Mucosa of stomach (tissue), 1 donor: ENCODE measurements at regions not wholly inside any gene's neighbourhood (a gene's known extent, or its start where the extent isn't known, plus 50 kb on each side); places are given as distances from the start of the nearest gene placed in this dataset.

Experiments used
- H3K27me3 ChIP-seq: one replicate; pipeline ENCODE4 v1.7.0; 2013; ENCODE audit warnings: mild to moderate bottlenecking, low read length; ENCODE audit not compliant: control insufficient read depth, insufficient read depth
- H3K36me3 ChIP-seq: one replicate; pipeline ENCODE4 v1.7.0; 2013; ENCODE audit warnings: low read length; ENCODE audit not compliant: control insufficient read depth, insufficient read depth
- H3K4me1 ChIP-seq: one replicate; pipeline ENCODE4 v1.7.0; 2013; ENCODE audit warnings: mild to moderate bottlenecking, low read length; ENCODE audit not compliant: control insufficient read depth, insufficient read depth
- H3K4me3 ChIP-seq: one replicate; pipeline ENCODE4 v1.7.0; 2013; ENCODE audit warnings: low read length
- H3K9ac ChIP-seq: one replicate; pipeline ENCODE4 v1.7.0; 2013; ENCODE audit warnings: mild to moderate bottlenecking, low read length, moderate library complexity
- H3K9me3 ChIP-seq: one replicate; pipeline ENCODE4 v1.7.0; 2013; ENCODE audit warnings: mild to moderate bottlenecking, low read length, moderate library complexity; ENCODE audit not compliant: control insufficient read depth
- donor health status: Pancreatic carcinoma.

- no peak overlapping the region for H3K9ac ChIP-seq
- H3K36me3 ChIP-seq, result no peaks in the 10 kb centered on the region
- no peak overlapping the region for H3K4me3 ChIP-seq
- no peaks in the 10 kb centered on the region for H3K9me3 ChIP-seq
- H3K4me1 ChIP-seq, result peaks cover 3% of the 10 kb centered on the region
- H3K27me3 ChIP-seq, result no peaks in the 10 kb centered on the region
Measured at GRCh38 chr2:128386066-128386465, 67.4 kb upstream of the HS6ST1 start.

- Histone ChIP-seq H3K9me3 (no peaks in the 10 kb centered on the region), H3K36me3 (no peaks in the 10 kb centered on the region), H3K4me1 (no peaks in the 10 kb centered on the region), H3K4me3 (no peak overlapping the region), H3K9ac (no peak overlapping the region), H3K27me3 (no peaks in the 10 kb centered on the region)
Measured at GRCh38 chr2:128388499-128388941, 69.9 kb upstream of the HS6ST1 start.

DNA sequence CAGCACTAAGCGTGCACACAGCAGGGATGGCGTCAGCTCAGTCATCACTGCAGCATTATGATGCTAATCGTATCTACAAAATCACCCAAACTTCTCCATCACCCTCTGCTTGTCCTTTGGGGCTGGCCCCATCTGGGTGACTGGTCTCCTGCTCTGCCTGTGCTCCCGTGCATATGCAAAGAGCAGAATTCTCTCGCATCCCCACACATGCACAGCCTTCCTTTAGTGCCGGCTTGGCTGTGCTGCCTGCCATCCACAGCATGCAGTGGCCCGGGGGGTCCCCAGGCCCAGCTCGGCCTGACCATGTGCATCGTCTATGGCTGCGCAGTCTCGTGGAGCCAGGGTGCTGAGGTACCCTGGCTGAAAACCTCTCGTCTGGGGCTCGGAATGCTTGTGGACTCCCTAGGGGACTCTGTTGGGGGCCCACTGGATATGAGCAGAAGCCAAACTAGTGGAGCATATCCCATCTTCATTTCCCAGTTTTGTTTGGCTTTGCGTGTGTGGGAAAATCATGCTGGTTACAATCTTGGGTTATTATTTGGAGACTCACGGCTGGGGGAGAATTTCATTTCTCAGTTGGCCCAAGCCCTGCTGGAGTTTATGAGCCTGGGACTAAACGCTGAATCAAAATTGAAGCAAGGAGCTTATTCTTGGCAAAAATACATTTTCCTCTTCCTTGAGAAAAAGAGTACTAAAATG, 70.9 kb upstream of the HS6ST1 start:
- no peaks in the 10 kb centered on the region for H3K36me3 ChIP-seq
- no peak overlapping the region for H3K4me3 ChIP-seq
- H3K4me1 ChIP-seq, result no peaks in the 10 kb centered on the region
- H3K27me3 ChIP-seq, result no peaks in the 10 kb centered on the region
- H3K9ac ChIP-seq, result no peak overlapping the region
- no peaks in the 10 kb centered on the region for H3K9me3 ChIP-seq

DNA sequence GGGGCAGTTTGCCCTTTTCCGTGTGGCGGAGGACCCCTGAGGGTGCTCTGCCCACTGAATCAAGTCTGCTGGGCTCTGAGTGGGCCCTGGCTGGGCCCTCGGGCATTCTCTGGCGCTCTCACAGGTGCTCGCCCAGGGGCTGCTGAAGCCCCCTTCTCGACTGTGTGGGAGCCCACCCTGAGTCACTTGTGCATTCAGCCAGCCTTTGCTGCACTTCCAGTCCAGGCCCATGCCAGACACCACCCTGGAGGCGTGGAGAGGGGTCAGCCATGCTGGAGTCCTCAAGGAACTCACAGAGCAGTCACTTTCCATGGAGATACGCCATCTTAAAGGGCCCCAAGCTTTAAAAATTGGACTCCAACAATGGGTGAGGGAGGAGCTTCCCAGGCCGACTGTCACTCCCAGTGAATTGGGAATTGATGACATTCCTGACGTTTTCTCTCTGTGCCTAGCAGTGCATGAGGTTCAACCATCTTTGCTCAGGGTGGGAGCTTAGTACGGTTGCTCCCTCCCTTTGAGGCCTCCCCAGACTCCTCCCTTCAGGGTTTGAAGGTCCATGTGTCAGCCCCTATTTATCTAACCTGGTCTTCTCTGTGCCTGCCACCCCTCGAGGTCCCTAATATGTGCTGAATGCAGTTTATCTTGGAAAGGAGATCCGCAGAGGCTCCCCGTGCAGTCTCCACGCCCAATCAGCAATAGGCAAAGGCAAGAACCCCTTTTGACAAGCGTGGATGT, 71.8 kb upstream of the HS6ST1 start:
- no peaks in the 10 kb centered on the region for H3K9me3 ChIP-seq
- H3K9ac ChIP-seq, result no peak overlapping the region
- no peaks in the 10 kb centered on the region for H3K27me3 ChIP-seq
- H3K4me1 ChIP-seq, result no peaks in the 10 kb centered on the region
- no peak overlapping the region for H3K4me3 ChIP-seq
- H3K36me3 ChIP-seq, result no peaks in the 10 kb centered on the region

DNA sequence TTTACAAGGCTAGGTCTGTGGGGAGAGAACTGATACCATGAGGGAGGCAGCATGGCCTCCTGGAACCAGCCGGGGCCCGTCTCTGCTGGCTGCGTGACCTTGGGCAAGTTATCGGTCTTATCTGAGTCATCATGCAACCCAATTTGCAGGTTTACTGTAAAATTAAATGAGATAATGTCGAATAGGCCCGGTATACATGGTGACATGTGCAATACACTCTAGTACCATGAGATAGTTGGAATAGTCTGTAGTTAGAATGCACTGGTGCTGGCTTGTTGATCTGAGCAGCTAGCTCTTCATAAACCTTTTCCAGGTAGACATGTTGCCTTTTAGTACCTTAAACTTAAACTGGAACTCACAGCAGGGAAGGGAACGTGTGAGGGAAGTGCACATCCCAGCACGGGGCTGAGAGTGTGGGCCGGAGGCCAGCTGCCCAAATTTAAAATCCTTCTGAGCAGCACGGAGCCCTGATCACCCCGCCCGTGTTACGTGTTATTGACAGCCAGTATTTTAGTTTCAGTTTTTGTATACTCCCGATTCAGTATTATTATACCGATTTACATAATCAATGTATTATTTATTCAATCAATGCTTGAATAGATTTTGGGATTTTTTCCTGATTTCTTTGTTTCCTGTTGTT, 72.4 kb upstream of the HS6ST1 start:
- Histone ChIP-seq H3K4me3 (no peak overlapping the region), H3K9ac (no peak overlapping the region), H3K9me3 (no peaks in the 10 kb centered on the region), H3K27me3 (no peaks in the 10 kb centered on the region), H3K4me1 (no peaks in the 10 kb centered on the region), H3K36me3 (no peaks in the 10 kb centered on the region)

DNA sequence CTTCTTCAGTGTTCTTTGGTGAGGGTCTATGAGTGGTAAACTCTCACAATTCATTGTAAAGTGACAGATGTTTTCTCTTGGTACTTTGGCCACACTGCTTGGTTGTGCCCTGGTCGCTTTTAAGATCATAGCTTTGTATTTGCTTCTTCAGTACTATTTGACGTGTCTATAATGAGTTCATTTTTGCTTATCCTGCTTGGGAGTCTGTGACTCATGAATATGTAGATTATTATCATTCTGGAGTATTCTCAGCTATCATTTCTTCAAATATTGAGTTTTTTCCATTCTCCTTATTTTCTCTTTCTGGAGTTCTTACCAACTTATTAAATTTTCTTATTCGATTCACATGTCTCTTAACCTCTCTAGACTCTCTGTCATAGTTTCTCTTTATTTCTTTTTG, 73.0 kb upstream of the HS6ST1 start:
- no peaks in the 10 kb centered on the region for H3K36me3 ChIP-seq
- no peak overlapping the region for H3K9ac ChIP-seq
- no peaks in the 10 kb centered on the region for H3K27me3 ChIP-seq
- H3K9me3 ChIP-seq, result no peaks in the 10 kb centered on the region
- no peaks in the 10 kb centered on the region for H3K4me1 ChIP-seq
- no peak overlapping the region for H3K4me3 ChIP-seq

- no peaks in the 10 kb centered on the region for H3K4me1 ChIP-seq
- H3K9me3 ChIP-seq, result no peaks in the 10 kb centered on the region
- H3K9ac ChIP-seq, result no peak overlapping the region
- no peaks in the 10 kb centered on the region for H3K27me3 ChIP-seq
- no peak overlapping the region for H3K4me3 ChIP-seq
- no peaks in the 10 kb centered on the region for H3K36me3 ChIP-seq
Measured at GRCh38 chr2:128392207-128392606, 73.5 kb upstream of the HS6ST1 start.

GRCh38 chr2:128394007-128394730, 75.5 kb upstream of the HS6ST1 start:
- H3K9me3 ChIP-seq, result no peaks in the 10 kb centered on the region
- no peak overlapping the region for H3K9ac ChIP-seq
- no peaks in the 10 kb centered on the region for H3K4me1 ChIP-seq
- no peaks in the 10 kb centered on the region for H3K27me3 ChIP-seq
- no peaks in the 10 kb centered on the region for H3K36me3 ChIP-seq
- H3K4me3 ChIP-seq, result no peak overlapping the region

GRCh38 chr2:128395196-128395595, 76.5 kb upstream of the HS6ST1 start:
- no peaks in the 10 kb centered on the region for H3K36me3 ChIP-seq
- no peaks in the 10 kb centered on the region for H3K4me1 ChIP-seq
- H3K27me3 ChIP-seq, result no peaks in the 10 kb centered on the region
- H3K4me3 ChIP-seq, result no peak overlapping the region
- H3K9me3 ChIP-seq, result no peaks in the 10 kb centered on the region
- no peak overlapping the region for H3K9ac ChIP-seq

- Histone ChIP-seq H3K9me3 (no peaks in the 10 kb centered on the region), H3K4me3 (no peak overlapping the region), H3K36me3 (no peaks in the 10 kb centered on the region), H3K9ac (no peak overlapping the region), H3K4me1 (no peaks in the 10 kb centered on the region), H3K27me3 (no peaks in the 10 kb centered on the region)
Measured at GRCh38 chr2:128395640-128396499, 77.2 kb upstream of the HS6ST1 start.

DNA sequence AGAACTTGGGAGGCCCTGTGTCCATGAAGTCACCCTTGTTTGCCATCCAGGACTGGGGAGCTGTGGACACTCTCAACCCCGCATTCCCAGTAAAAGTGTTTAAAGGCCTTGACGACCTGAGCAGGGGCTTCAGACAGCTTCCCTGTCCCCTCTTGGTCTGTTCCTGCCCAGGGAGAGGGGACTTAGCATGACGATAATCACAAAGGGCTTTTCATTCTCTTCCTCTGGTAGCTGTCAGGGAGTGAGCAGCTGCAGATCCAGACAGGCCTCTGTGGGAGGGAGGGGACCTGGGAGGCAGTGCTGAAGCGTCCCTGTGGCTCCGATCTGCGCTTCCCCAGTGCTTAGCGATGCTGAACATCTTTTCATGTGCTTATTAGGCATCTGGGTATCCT, 77.8 kb upstream of the HS6ST1 start:
- Histone ChIP-seq H3K4me3 (no peak overlapping the region), H3K36me3 (no peaks in the 10 kb centered on the region), H3K9me3 (no peaks in the 10 kb centered on the region), H3K9ac (no peak overlapping the region), H3K4me1 (no peaks in the 10 kb centered on the region), H3K27me3 (no peaks in the 10 kb centered on the region)
